ENCODE measurements at regions not wholly inside any gene's neighbourhood (a gene's known extent, or its start where the extent isn't known, plus 50 kb on each side); places are given as distances from the start of the nearest gene placed in this dataset.

- TF ChIP-seq CREB5 (CRISPR knock-in tag; IDR thresholded peaks at IDR 0.05; ENCODE audit: low read depth) = 0 out of 2 replicates have a peak, but pooled peaks have one; percentile 33
- no peak for TF ChIP-seq PPARA (CRISPR knock-in tag; IDR thresholded peaks at IDR 0.05; ENCODE audit: borderline replicate concordance)
Observed at GRCh38 chr7:115883629-115884028, 146.9 kb downstream of the TFEC start.

GRCh38 chr7:115881476-115881875 is 149.1 kb downstream of the TFEC start:
- TF ChIP-seq ZNF565 (CRISPR knock-in tag; conservative IDR thresholded peaks at IDR 0.05; ENCODE audit: low read depth) (no peak), ZNF8 (CRISPR knock-in tag; IDR thresholded peaks at IDR 0.05) (no peak), ESRRG (CRISPR knock-in tag; IDR thresholded peaks at IDR 0.05) (no peak), TCF4 (CRISPR knock-in tag; IDR thresholded peaks at IDR 0.05; ENCODE audit: borderline replicate concordance) (no peak), SNAI2 (CRISPR knock-in tag; IDR thresholded peaks at IDR 0.05) (no peak), ZFP30 (CRISPR knock-in tag; IDR thresholded peaks at IDR 0.05) (no peak), ZNF70 (CRISPR knock-in tag; IDR thresholded peaks at IDR 0.05) (no peak), OSR1 (CRISPR knock-in tag; IDR thresholded peaks at IDR 0.05) (no peak), ZFP3 (CRISPR knock-in tag; IDR thresholded peaks at IDR 0.05) (no peak), ZC3H10 (CRISPR knock-in tag; IDR thresholded peaks at IDR 0.05) (no peak)
- no peak for ATAC-seq

More at GRCh38 chr7:115883629-115884028, 146.9 kb downstream of the TFEC start:
- no peak for ATAC-seq

GRCh38 chr7:115879171-115879570 is 151.4 kb downstream of the TFEC start:
- no peak for ATAC-seq
- TF ChIP-seq CSRNP3 (CRISPR knock-in tag; IDR thresholded peaks at IDR 0.05) = no peak
- TF ChIP-seq ZC3H10 (CRISPR knock-in tag; IDR thresholded peaks at IDR 0.05) = no peak
- TF ChIP-seq TCF4 (CRISPR knock-in tag; IDR thresholded peaks at IDR 0.05; ENCODE audit: borderline replicate concordance) = no peak
- TF ChIP-seq ZNF70 (CRISPR knock-in tag; IDR thresholded peaks at IDR 0.05) = no peak

GRCh38 chr7:115869801-115870200 is 160.8 kb downstream of the TFEC start:
- no peak for ATAC-seq
- TF ChIP-seq TCF4 (CRISPR knock-in tag; IDR thresholded peaks at IDR 0.05; ENCODE audit: borderline replicate concordance) = no peak
- TF ChIP-seq SNAI2 (CRISPR knock-in tag; IDR thresholded peaks at IDR 0.05) = no peak
- no peak for TF ChIP-seq PATZ1 (CRISPR knock-in tag; IDR thresholded peaks at IDR 0.05; ENCODE audit: borderline replicate concordance)
- TF ChIP-seq ARNTL (CRISPR knock-in tag; IDR thresholded peaks at IDR 0.05; ENCODE audit: borderline replicate concordance, low read depth) = no peak
- TF ChIP-seq ZFP3 (CRISPR knock-in tag; IDR thresholded peaks at IDR 0.05) = no peak
- TF ChIP-seq PPARA (CRISPR knock-in tag; IDR thresholded peaks at IDR 0.05; ENCODE audit: borderline replicate concordance) = no peak
- TF ChIP-seq CSRNP3 (CRISPR knock-in tag; IDR thresholded peaks at IDR 0.05) = no peak
- TF ChIP-seq ZC3H10 (CRISPR knock-in tag; IDR thresholded peaks at IDR 0.05) = no peak
- no peak for TF ChIP-seq TOX (CRISPR knock-in tag; IDR thresholded peaks at IDR 0.05; ENCODE audit: borderline replicate concordance)
- TF ChIP-seq ZFP30 (CRISPR knock-in tag; IDR thresholded peaks at IDR 0.05) = no peak

GRCh38 chr7:115869190-115869589 is 161.4 kb downstream of the TFEC start:
- TF ChIP-seq TCF4 (CRISPR knock-in tag; IDR thresholded peaks at IDR 0.05; ENCODE audit: borderline replicate concordance) (peak; percentile 64; the same call in 1 of the 2 replicates), TSHZ2 (CRISPR knock-in tag; IDR thresholded peaks at IDR 0.05) (no peak)
- no peak for ATAC-seq

Data from SK-N-SH treated with all-trans-retinoic acid at 6 μM for 48 hours (cell line).